Activated CD8-positive, alpha-beta T cell treated with anti-CD3 and anti-CD28 coated beads for 36 hours (primary cell): ENCODE measurements at regions not wholly inside any gene's neighbourhood (a gene's known extent, or its start where the extent isn't known, plus 50 kb on each side); places are given as distances from the start of the nearest gene placed in this dataset.
A peak's percentile ranks its signal among the peaks of the same experiment; 100 is the strongest.

Experiments used
- ATAC-seq: fragments of 200-7000 bp; cut with Tn5 transposase; one replicate; pipeline ENCODE4 v1.10.0; 2021; ENCODE audit warnings: mild to moderate bottlenecking, moderate library complexity
- CTCF ChIA-PET: fragments of 350-600 bp; sonication (Branson Sonifier 250); formaldehyde crosslinking; loops from one replicate; lab custom pipeline; 2021; ENCODE audit warnings: antibody characterized with exemption; lab: Charles Lee
- POLR2A ChIA-PET: fragments of 350-600 bp; sonication (Branson Sonifier 250); formaldehyde crosslinking; loops from one replicate; lab custom pipeline; 2021; ENCODE audit warnings: antibody characterized with exemption; lab: Charles Lee
- DNase-seq: peaks from one replicate; pipeline ENCODE4 v3.0.0-alpha.2; 2020
- H3K27ac Mint-ChIP-seq: one replicate; pipeline ENCODE4 v1.8.0; 2021; ENCODE audit warnings: mild to moderate bottlenecking, mixed read lengths
- H3K27me3 Mint-ChIP-seq: one replicate; pipeline ENCODE4 v1.8.0; 2021; ENCODE audit warnings: mixed read lengths
- H3K36me3 Mint-ChIP-seq: one replicate; pipeline ENCODE4 v1.8.0; 2021; ENCODE audit warnings: low read depth, mixed read lengths
- H3K4me1 Mint-ChIP-seq: one replicate; pipeline ENCODE4 v1.8.0; 2021; ENCODE audit warnings: low read depth, mixed read lengths
- H3K4me3 Mint-ChIP-seq: one replicate; pipeline ENCODE4 v1.8.0; 2021; ENCODE audit warnings: mild to moderate bottlenecking, moderate library complexity, mixed read lengths
- H3K9me3 Mint-ChIP-seq: one replicate; pipeline ENCODE4 v1.8.0; 2021; ENCODE audit warnings: mixed read lengths
- intact Hi-C: fragments of 100-400 bp; cut with micrococcal nuclease; formaldehyde crosslinking; loops from one replicate; pipeline ENCODE4 v1.10.0; 2022
- TF ChIP-seq, protein P1 (sequence below): fragments of 200-600 bp; IDR thresholded peaks from one replicate; pipeline ENCODE4 v1.8.0; 2022; ENCODE audit warnings: antibody characterized with exemption, mild to moderate bottlenecking

DNA sequence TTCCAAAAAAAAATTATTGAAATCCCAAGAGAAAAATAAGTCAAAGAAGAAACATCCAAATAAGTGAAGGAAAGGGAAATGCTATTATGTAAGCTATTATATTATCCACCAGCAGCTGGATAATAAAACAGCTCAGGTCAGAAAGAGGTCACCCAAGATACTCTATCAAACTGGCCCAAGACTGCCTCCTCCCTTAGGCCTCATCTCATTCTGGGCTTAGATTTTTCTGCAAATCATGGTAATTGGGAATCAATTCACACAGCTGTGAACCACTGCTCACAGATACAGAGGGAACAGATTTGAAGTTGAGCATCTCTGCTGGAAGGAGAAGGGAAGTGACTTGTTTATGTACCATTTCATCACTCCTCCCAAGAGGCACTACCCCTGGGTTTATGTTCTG lies 294.6 kb upstream of the DPPA4 start:
- H3K9me3 Mint-ChIP-seq, result peaks cover 3% of the 10 kb centered on the region
- no peaks in the 10 kb centered on the region for H3K4me1 Mint-ChIP-seq
- TF ChIP-seq, protein P1, sequence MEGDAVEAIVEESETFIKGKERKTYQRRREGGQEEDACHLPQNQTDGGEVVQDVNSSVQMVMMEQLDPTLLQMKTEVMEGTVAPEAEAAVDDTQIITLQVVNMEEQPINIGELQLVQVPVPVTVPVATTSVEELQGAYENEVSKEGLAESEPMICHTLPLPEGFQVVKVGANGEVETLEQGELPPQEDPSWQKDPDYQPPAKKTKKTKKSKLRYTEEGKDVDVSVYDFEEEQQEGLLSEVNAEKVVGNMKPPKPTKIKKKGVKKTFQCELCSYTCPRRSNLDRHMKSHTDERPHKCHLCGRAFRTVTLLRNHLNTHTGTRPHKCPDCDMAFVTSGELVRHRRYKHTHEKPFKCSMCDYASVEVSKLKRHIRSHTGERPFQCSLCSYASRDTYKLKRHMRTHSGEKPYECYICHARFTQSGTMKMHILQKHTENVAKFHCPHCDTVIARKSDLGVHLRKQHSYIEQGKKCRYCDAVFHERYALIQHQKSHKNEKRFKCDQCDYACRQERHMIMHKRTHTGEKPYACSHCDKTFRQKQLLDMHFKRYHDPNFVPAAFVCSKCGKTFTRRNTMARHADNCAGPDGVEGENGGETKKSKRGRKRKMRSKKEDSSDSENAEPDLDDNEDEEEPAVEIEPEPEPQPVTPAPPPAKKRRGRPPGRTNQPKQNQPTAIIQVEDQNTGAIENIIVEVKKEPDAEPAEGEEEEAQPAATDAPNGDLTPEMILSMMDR, result no peak
- POLR2A ChIA-PET, result no interaction called here
- no peak overlapping the region for H3K27ac Mint-ChIP-seq
- no peaks in the 10 kb centered on the region for H3K36me3 Mint-ChIP-seq
- DNase-seq, result no peak
- intact Hi-C loops, result no loop called here
- H3K27me3 Mint-ChIP-seq, result no peaks in the 10 kb centered on the region
- H3K4me3 Mint-ChIP-seq, result no peak overlapping the region
- CTCF ChIA-PET, result no interaction called here
- ATAC-seq, result no peak

GRCh38 chr3:109640146-109640652 lies 302.9 kb upstream of the DPPA4 start:
- no peaks in the 10 kb centered on the region for H3K36me3 Mint-ChIP-seq
- no peaks in the 10 kb centered on the region for H3K4me1 Mint-ChIP-seq
- ChIA-PET POLR2A (no interaction called here), CTCF (interaction anchor here (1.4 kb wide), 1 partner anchor 17 kb away, joined by 3 read pairs; no protein-coding TSS in a partner anchor)
- intact Hi-C loops, result no loop called here
- H3K4me3 Mint-ChIP-seq, result no peak overlapping the region
- no peak for ATAC-seq
- no peak for DNase-seq
- H3K27me3 Mint-ChIP-seq, result peaks cover 6% of the 10 kb centered on the region
- H3K27ac Mint-ChIP-seq, result no peak overlapping the region
- TF ChIP-seq, protein P1, result no peak
- no peaks in the 10 kb centered on the region for H3K9me3 Mint-ChIP-seq

DNA sequence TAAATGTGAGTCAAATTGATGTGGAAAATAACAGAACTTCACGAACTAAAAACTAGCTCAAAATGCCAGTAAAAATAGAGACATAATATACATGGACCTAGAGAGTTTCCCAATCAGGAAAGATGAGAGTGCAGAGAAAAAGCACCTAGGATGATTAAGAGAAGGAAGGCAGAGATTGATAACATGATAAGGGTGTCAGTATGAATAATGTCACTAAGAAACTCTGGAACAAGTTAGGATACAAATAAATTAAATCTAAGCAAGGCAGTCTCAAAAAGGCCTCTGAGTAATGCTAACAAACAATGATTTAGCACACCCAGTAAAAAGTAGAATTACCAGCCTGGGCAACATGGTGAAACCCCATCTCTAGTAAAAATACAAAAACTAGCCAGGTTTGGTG lies 304.7 kb upstream of the DPPA4 start:
- ChIA-PET POLR2A (interaction anchor here (0.5 kb wide), 1 partner anchor 212 kb away, joined by 3 read pairs; no protein-coding TSS in a partner anchor), CTCF (no interaction called here)
- Mint-ChIP-seq H3K27me3 (peaks cover 6% of the 10 kb centered on the region), H3K9me3 (no peaks in the 10 kb centered on the region), H3K27ac (no peak overlapping the region), H3K4me3 (no peak overlapping the region), H3K36me3 (no peaks in the 10 kb centered on the region), H3K4me1 (no peaks in the 10 kb centered on the region)
- intact Hi-C loops, result no loop called here
- DNase-seq, result no peak
- no peak for ATAC-seq
- TF ChIP-seq, protein P1, result no peak

DNA sequence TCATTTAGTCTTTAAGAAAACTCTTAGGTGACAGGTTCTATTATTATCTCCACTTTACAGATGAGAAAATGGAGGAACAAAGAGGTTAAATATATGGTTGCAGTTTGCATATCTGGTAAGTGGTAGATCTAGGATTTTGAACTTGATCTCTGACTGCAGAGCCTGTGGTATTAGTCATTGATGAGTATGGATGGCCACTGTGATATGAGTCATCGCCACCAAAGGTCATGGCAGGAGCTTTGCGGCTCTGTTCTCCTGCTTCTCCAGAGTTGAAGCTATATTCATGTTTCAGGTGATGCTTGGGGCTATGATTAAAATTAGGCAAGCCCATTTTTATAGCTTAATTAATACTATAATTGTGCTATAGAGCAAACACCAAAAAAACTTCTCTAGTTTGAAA lies 306.2 kb upstream of the DPPA4 start:
- Mint-ChIP-seq H3K9me3 (no peaks in the 10 kb centered on the region), H3K27ac (no peak overlapping the region), H3K4me1 (no peaks in the 10 kb centered on the region), H3K4me3 (no peak overlapping the region), H3K27me3 (peaks cover 6% of the 10 kb centered on the region), H3K36me3 (no peaks in the 10 kb centered on the region)
- ChIA-PET POLR2A (no interaction called here), CTCF (no interaction called here)
- peak; percentile 41 for DNase-seq
- peak; percentile 79 for ATAC-seq
- TF ChIP-seq, protein P1, result no peak
- intact Hi-C loops, result no loop called here

DNA sequence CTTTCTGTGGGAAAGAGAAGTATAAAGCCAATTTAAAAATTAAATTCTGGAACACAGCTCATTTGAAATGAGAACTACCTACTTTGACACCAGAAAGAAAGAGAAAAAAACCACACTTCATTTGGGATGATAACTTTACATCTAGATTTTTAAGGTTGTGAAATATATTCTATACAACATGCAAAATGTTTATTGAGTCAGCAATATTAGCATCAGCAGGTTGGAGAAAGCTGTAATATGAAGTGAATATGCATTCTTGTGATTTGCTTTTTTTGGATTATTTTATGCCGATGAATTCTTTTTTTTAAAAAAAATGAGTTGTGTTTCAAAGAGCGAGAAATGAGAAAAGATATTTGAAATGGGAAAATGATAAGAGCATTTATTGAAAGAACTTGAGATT lies 307.0 kb upstream of the DPPA4 start:
- POLR2A ChIA-PET, result no interaction called here

More for the DNA sequence above, 307.0 kb upstream of the DPPA4 start:
- Mint-ChIP-seq H3K27me3 (peaks cover 3% of the 10 kb centered on the region), H3K36me3 (no peaks in the 10 kb centered on the region), H3K27ac (no peak overlapping the region), H3K4me3 (no peak overlapping the region), H3K9me3 (no peaks in the 10 kb centered on the region), H3K4me1 (no peaks in the 10 kb centered on the region)
- no peak for ATAC-seq
- DNase-seq, result no peak
- CTCF ChIA-PET, result no interaction called here
- intact Hi-C loops, result no loop called here
- TF ChIP-seq, protein P1, result no peak
